ENCODE measurements at regions not wholly inside any gene's neighbourhood (a gene's known extent, or its start where the extent isn't known, plus 50 kb on each side); places are given as distances from the start of the nearest gene placed in this dataset.

DNA sequence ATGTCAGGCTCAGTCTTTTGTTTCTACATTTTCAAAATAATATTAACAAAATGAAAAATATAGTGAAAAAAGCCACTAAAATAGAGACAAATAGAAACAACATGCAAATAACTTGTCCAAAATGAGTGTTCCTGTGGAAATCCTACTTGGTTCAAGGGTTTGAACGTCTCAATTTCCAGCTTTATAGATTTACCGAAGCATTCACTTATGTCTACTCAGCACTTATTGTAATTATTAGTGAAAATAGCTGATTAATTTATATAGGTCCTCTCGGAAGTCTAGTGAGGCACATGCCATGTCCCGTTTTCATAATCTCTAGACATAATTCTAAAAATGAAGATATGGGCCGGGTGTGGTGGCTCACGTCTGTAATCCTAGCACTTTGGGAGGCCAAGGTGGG lies 99.9 kb upstream of the NFIB start:
- TF ChIP-seq, protein P1, sequence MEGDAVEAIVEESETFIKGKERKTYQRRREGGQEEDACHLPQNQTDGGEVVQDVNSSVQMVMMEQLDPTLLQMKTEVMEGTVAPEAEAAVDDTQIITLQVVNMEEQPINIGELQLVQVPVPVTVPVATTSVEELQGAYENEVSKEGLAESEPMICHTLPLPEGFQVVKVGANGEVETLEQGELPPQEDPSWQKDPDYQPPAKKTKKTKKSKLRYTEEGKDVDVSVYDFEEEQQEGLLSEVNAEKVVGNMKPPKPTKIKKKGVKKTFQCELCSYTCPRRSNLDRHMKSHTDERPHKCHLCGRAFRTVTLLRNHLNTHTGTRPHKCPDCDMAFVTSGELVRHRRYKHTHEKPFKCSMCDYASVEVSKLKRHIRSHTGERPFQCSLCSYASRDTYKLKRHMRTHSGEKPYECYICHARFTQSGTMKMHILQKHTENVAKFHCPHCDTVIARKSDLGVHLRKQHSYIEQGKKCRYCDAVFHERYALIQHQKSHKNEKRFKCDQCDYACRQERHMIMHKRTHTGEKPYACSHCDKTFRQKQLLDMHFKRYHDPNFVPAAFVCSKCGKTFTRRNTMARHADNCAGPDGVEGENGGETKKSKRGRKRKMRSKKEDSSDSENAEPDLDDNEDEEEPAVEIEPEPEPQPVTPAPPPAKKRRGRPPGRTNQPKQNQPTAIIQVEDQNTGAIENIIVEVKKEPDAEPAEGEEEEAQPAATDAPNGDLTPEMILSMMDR (conservative IDR thresholded peaks at IDR 0.05; ENCODE audit: low read depth, low read length): no peak
- H3K4me3 ChIP-seq (ENCODE audit: low read length): no peak overlapping the region
- no peak for DNase-seq (ENCODE audit: low read depth)

GRCh38 chr9:14412775-14413174 lies 98.8 kb upstream of the NFIB start:
- TF ChIP-seq, protein P1 (conservative IDR thresholded peaks at IDR 0.05; ENCODE audit: low read depth, low read length): no peak
- H3K4me3 ChIP-seq (ENCODE audit: low read length): no peak overlapping the region
- DNase-seq (ENCODE audit: low read depth): no peak

- TF ChIP-seq, protein P1 (conservative IDR thresholded peaks at IDR 0.05; ENCODE audit: low read depth, low read length): no peak
- DNase-seq (ENCODE audit: low read depth): no peak
- H3K4me3 ChIP-seq (ENCODE audit: low read length): no peak overlapping the region
Observed at GRCh38 chr9:14406463-14406862, 92.5 kb upstream of the NFIB start.

GRCh38 chr9:14405176-14405706 lies 91.3 kb upstream of the NFIB start:
- TF ChIP-seq, protein P1 (conservative IDR thresholded peaks at IDR 0.05; ENCODE audit: low read depth, low read length): no peak
- no peak for DNase-seq (ENCODE audit: low read depth)

GRCh38 chr9:14403081-14403480 lies 89.1 kb upstream of the NFIB start:
- no peak for DNase-seq (ENCODE audit: low read depth)
- no peak overlapping the region for H3K4me3 ChIP-seq (ENCODE audit: low read length)
- TF ChIP-seq, protein P1 (conservative IDR thresholded peaks at IDR 0.05; ENCODE audit: low read depth, low read length): no peak

More at GRCh38 chr9:14405176-14405706, 91.3 kb upstream of the NFIB start:
- no peak overlapping the region for H3K4me3 ChIP-seq (ENCODE audit: low read length)

- no peak for DNase-seq (ENCODE audit: low read depth)
- no peak overlapping the region for H3K4me3 ChIP-seq (ENCODE audit: low read length)
- TF ChIP-seq, protein P1 (conservative IDR thresholded peaks at IDR 0.05; ENCODE audit: low read depth, low read length): no peak
Observed at GRCh38 chr9:14402583-14402982, 88.6 kb upstream of the NFIB start.

GRCh38 chr9:14401911-14402310 lies 88.0 kb upstream of the NFIB start:
- no peak overlapping the region for H3K4me3 ChIP-seq (ENCODE audit: low read length)
- DNase-seq (ENCODE audit: low read depth): no peak
- TF ChIP-seq, protein P1 (conservative IDR thresholded peaks at IDR 0.05; ENCODE audit: low read depth, low read length): no peak

Data from retinal pigment epithelial cell (primary cell).